Hematopoietic multipotent progenitor cell (in vitro differentiated cells): ENCODE measurements at regions not wholly inside any gene's neighbourhood (a gene's known extent, or its start where the extent isn't known, plus 50 kb on each side); places are given as distances from the start of the nearest gene placed in this dataset.
"Not testable (repeated sequence)": the region's sequence is repeated elsewhere in the genome, so short reads cannot be mapped to it uniquely, and the experiment has no call there.

Source experiments
- DNase-seq, 3 donors: peaks; one replicate each; pipeline ENCODE4 v3.0.0-alpha.2; 2011 to 2015; ENCODE audit warnings: low read depth in 2 of 3, low spot score in 2 of 3

DNA sequence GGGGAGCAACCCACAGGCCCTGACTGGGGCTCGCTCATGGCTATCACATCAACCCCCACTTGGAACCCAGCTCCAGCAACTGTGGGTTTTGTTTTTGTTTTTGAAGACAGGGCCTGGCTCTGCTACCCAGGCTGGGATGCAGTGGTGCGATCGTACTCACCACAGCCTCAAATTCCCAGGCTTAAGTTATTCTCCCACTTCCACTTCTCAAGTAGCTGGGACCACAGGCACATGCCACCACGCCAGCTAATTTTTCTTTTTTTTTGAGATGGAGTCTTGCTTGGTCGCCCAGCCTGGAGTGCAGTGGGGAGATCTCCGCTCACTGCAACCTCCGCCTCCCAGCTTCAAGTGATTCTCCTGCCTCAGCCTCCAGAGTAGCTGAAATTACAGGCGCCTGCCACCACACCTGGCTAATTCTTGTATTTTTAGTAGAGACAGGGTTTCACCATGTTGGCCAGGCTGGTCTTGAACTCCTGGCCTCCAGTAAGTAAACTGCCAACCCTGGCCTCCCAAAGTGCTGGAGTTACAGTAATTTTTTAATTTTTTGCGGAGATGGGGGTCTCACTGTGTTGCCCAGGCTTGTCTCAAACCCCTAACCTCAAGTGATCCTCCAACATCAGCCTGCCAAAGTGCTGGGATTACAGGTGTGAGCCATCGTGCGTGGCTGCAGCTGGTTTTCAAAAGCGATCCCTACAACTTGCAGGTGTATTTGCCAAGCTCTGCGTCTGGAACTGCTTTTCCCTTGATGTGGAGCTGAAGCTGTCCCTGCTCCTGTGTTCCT, 228.7 kb downstream of the SKIDA1 start:
- no peak for DNase-seq

DNA sequence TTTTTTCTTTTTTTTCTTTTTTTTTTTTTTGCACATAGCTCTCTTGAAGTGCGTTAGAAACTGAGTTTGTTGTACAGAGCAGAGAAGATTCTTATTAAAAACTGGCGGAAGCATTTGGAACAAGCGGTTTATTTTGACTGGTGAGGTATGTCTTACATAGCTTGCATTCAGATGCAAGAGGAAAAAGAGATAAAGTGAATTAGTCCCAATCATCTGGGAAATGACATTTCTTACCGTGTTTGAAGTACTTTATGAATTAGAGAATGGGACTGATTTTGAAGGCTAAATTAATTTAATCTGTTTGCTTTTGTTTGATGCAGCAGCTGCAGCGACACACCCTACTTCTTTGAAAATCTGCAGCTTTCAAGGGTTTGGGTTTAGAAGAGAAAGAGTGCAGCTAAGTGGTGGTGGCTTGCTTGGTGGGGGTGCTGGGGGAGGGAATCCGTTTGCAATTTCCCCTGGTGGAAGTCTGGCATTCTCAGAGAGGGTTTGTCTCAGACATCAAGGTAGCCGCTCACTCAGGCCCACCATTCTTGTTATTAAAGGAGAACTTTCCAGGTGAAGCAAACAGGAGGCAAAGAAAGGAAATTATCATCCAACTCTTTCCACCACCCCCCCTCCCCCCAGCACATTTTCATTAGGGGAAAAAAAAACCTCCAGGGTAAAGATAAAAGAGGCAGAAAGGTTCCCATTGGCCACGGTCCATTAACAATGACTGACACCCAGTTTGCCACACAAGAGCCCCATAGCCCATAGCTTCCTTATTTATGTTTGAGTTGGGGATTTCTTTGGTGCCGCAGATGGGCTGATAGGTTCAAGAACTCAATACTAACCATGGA, 231.7 kb downstream of the SKIDA1 start:
- no peak for DNase-seq

DNA sequence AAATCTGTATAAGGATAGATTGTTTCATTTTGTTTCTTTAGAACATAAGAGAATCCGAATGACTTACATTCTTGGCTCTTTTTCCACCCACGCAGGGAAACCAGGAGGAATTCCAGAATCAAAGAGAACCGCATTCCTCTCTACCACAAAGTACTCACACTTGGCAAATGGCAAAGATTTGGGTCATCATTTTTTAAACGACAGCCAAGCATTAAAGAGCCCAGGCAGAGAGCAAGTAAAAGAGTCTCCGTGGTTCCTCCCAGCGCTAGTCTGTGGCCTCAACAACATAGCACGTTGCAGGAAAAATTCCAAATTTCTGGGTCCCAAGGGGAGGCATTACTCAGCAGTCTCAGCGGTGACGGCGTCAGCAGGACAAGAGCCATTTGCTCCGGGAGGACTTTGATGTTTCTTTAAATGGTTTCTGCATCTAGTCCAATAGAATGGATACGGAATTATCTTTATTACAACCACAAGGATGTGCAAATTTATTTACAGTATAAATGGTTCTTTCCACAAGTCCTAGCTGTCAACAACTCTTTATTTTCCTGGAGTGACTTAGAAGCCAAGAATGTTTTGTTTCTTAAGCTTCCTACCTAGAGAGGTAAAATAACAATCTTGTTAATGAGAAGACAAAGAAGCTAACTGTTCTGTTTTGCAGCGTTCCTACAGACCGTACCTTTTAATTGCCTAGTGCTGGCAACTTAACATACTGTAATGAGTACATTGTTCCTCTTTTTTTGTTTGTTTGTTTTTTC, 232.5 kb downstream of the SKIDA1 start:
- peak in 2 of 3 donors; percentile 2 to 29 for DNase-seq

DNA sequence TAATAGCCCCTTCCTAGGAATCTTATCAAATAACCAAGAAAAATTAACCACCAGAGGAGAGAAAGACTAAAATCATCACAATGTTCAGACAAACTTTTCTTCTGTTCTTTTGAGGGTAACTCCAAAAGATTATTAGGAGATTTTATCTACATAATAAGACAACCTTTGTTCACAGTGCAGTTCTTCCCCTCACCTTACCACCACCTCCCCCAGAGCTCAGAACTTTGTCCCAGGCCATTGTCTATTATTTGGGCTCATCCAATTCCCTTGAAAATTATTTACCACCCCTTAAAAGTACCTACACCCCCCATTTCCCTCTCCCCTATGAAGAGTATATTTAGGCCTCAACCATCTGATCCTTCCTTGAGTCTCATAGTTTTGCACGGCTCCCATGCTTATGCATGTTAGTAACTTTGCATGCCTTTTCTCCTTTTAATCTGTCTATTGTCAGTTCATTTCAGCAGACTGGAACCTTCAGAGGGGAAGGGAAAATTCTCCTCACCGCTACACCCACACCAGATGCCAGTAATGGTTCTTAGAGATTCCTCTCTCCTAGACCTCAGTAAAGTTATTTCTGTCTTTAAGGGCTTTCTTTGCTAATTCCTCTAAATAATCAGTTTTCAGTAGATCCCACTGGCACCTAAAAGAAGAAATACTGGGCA, 234.9 kb downstream of the SKIDA1 start:
- no peak for DNase-seq

DNA sequence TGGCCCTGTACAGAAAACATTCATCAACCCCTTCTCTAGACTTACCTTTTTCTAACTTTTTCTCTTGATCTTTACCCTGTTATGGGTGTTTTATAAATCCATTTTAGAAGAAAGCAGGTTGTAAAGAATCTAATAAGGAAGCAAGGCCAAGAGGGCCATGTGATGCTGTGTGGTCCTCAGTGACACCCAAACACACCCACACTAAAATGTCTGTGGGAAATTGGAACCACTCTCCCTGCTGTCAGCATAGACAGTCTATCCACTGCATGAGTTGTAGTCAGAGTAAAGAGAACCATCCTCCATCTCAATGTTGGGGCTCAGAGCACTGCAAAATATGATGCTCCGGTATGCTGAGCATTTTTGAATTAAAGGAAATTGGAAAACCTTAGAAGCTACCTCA, 235.5 kb downstream of the SKIDA1 start:
- no peak for DNase-seq

DNA sequence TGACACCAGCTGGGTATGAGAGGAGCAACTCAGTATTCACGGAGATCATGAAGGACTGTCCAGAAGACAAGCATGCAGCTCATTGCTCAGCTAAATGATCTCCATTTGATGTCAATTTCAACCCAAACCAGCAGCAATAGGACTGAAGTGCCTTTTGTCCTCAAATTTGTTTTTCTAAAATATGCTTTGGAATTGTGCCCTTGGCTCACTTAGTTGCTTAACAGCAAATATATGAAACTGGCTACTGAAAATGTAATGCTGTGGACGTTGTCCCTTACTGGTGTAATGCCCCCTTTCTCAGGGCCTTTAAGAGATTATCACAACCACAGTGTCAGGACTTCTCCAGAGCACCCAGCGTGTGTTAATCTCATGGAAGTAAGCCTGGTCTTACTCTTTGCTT, 236.2 kb downstream of the SKIDA1 start:
- no peak for DNase-seq

DNA sequence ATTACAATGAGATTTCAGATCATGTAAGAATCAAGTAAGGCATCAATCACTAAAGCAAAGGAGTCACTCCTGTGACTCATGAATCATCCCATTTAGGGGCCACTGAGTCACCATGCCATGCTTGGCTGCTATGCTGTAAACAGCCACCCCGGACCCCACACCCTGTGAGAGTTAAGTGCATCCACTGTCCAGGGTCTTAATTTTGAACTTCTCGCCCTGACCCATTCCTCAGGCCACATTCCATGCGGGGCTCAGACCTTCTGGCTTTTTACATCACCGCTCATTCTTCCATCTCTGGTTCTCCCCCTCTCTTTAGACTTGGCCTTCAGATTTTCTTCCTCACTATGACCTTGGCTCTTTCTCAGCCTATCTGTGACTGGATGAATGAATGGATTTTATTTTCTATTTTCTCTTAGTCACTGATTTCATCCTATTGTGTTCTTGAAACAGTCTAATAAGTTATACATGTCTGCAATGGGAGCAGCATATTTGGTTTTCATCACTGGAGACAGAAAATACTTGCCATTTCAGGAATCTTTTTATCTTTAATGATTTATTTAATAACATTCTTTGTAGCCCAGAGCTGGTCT, 239.6 kb downstream of the SKIDA1 start:
- no peak for DNase-seq

DNA sequence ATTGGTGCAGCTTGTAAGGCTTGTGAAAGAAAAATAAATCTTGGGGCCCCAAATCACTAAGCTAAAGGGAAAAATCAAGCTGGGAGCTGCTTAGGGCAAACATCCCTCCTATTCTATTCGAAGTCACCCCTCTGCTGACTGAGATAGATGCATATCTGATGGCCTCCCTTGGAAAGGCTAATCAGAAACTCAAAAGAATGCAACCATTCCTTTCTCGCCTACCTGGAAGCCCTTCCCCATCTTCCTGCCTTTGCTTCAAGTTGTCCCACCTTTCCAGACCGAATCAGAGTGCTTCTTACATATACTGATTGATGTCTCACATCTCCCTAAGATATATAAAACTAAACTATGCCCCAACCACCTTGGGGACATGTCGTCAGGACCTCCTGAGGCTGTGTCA, 240.3 kb downstream of the SKIDA1 start:
- DNase-seq, result no peak

DNA sequence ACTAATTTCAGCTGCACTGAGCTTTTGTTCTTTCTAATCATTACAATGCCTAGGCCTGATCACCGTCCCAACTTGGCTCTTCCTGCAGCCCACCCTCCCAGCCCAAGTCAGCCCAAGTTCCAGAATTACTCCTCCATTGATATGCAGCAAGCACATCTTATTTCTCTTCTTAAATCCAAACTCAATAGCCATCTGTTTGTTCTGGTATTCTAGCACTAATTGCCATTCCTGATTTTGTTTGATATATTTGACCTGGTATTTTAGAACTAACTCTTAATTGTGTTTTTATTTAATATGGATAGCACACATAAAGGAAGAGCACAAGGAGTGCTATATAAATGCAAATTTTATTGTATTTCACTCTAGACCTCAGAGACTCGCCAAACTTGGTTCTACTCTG, 241.2 kb downstream of the SKIDA1 start:
- no peak for DNase-seq

DNA sequence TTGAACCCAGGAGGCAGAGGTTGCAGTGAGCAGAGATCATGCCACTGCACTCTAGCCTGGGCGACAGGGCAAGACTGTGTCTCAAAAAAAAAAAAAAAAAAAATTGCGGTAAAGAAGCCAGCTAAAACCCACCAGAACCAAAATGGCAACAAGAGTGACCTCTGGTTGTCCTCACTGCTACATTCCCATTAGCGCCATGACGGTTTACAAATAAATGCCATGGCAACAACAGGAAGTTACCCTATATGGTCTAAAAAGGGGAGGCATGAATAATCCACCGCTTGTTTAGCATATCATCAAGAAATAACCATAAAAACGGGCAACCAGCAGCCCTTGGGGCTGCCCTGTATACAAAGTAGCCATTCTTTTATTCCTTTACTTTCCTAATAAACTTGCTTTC, 242.4 kb downstream of the SKIDA1 start:
- not testable (repeated sequence) for DNase-seq

DNA sequence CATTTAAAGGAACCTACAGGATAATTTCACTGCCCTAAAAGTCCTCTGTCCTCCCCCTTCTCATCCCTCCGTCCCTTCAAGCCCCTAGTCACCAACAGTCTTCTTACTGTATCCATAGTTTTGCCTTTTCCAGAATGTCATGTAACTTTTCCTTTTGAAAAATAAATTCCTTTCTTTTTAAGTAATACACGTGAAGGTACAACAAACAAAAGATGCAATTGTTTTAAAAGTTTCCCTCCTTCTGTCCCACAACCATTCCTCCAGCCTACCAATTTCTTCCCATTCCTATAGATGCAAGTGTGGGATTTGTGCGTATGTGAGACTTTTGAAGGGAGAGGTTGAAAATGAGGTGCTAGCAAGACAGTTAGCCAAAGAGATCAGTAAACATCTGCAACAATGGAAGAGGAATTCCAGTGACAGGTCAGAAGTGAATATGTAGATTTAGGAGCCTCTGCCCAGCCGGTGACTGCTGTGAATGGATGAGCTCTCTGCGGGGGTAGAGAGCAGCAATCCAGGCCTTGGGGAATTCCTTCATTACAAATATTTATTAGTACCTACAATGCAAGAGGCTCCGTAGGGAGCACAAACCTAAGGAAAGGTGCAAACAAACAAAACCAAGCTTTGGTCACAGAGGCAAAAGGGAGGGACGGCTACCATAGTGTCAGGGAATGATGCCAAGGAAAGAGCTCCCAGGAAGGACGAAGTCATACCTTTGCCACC, 243.6 kb downstream of the SKIDA1 start:
- no peak for DNase-seq

DNA sequence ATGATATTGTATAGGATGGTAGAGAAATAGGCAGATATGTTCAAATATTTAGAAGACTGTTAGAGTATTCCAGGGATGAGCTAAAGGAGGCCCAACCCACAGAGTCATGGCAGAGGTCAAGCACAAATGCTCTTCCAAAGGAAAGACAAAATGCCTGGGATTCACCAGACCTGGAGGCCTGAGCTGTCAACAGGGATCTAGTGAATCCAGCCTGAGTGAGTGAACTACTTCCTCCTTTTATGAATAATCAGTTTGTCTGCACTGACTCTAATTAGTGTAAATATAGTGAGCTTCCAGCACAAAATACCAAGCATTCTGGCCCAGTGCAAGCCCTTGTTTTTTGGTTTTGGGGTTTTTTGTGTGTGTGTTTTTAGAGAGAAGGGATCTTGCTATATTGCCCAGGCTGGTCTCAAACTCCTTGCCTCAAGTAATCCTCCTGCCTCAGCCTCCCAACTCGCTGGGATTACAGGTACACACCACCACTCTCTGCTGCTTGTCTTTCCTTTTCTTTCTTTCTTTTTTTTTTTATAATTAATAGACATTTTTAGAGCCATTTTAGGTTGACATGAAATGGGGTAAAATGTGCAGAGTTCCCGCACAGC, 244.4 kb downstream of the SKIDA1 start:
- DNase-seq, result no peak

DNA sequence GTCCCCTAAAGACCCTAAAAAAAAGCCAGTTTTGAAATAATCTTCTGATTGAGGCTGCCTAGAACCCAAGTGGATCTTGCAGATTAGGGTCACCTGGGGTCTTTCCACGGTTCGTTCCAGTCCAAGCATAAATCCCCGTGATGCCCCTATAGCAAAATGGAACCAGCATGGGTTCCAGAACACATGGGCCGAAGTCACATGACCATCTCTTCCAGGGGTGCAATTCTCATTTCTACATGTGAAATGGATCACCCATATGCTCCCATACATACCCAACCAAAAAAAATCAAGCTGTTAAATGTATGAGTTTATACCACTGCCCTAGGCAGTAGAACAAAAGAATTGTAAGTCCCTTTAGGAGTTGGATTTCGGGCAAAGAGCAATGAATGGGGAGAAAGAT, 245.4 kb downstream of the SKIDA1 start:
- no peak for DNase-seq

DNA sequence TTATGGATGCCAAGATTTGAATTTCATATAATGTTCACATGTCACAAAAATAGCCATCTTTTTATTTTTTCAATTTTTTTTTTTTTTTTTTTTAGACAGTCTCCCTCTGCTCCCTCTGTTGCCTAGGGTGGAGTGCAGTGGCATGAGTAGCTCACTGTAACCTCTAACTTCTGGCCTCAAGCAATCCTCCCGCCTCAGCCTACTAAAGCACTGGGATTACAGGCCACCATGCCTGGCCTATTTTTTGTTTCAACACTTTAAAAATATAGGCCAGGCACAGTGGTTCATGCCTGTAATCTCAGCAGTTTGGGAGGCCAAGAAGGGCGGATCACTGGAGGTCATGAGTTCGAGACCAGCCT, 246.3 kb downstream of the SKIDA1 start:
- DNase-seq, result no peak

DNA sequence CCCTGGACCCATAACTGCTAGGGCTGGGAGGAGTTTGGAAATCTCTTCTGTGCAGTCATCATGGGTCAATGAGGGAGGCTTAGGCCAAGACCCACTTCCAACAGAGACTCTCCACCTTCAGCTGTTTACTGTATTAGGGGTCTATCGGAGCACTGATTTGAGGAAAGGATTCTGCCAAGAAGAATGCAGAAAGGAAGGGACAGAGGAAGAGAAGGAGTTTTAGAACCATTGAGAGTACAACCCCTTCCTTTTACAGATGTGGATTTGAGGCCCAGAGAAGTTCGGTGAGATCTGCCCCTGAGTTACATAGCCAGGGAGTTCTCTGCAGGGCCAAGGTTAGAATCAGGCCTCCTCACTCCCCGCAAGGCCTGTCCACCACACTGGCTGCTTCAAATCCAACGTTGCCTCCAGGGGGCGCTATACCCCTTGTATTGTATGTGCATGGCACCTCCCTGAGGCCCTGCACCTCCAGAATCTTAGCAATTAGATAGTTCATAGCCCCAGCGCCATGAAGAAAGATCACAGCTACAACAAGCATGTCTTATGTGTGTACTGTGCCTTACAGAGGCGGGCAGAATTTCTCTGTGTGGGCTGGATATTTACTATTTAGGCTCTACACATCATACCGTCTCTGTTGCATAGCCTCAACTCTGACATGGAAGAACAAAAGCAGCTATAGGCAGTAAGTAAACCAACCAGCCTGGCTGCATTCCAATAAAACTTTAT, 246.8 kb downstream of the SKIDA1 start:
- peak; percentile 5 to 90 (median 82) for DNase-seq

DNA sequence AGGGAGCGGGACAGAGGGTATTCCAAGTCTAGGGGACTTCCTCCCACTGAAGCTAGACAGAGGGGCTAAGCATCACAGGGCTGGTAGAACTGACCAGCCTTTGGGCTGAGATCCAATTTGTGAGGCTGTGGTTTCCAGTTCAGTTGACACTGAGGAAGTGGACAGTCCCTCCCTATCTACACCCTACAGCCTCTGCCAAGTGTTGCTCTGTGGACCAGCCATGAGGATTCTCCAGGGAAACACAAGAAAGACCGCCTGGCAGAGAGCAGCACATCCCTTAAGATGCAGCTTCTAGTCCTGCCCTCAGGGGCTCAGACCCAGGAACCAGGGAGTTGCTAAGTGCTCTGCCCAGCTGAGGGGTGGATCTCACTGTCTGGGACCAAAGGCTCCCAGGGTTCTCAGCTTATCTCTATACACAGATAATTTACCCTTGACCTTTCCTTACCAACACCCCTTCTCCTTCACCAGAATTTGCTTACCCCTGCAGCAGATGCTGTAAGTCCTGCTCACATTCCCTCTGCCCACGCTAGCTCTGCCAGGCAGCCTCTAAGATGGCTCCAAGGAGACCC, 252.0 kb downstream of the SKIDA1 start:
- DNase-seq, result no peak

DNA sequence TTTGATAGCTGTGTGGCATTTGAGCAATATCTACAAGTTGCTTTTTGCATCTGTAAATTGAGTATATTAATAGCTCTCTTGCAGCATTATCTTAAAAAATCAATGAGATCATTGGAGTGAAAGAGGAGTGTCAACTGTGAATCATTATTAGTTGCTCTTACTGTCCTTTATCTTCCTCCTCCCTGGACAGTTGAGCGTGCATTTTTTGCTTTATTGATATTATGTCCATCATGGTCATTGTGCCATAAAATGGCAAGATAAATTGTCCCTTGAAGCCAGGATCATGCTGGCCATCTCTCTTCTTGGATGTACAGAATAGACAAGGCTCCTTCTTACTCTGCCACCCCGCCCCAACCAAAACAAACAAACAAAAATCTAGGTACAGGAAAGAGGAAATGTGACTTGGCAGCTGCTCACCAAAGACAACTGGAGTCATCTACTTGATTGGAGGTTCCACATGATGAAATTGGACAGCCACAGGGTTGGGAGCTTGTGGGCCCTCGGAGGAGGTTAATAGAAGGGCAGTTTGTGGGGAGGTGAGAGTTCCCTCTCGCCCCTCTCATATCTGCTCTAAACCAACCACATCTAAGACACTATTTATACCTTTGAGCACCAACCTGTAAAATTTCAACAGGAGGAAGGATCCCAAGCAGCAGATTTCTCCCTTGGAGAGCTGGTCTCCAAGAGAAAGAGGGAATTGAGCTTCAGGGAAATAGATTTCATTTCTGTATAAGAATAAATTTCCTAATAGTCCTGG, 252.7 kb downstream of the SKIDA1 start:
- DNase-seq, result no peak

DNA sequence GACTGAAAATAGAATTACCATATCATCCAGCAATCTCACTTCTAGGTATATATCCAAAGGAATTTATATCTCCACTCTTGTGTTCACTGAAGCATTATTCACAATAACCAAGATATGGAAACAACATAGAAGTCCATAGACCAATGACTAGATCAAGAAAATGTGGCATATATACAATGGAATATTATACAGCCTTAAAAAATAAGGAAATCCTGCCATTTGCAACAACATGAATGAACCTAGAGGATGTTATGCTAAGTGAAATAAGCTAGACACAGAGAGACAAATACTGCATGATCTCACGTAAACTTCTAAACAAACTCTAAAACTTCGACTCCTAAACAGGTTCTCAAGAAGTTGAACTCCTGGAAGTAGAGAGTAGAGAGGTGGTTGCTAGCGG, 254.5 kb downstream of the SKIDA1 start:
- DNase-seq, result no peak
